ENCODE measurements at regions not wholly inside any gene's neighbourhood (a gene's known extent, or its start where the extent isn't known, plus 50 kb on each side); places are given as distances from the start of the nearest gene placed in this dataset.
"Not testable (repeated sequence)": the region's sequence is repeated elsewhere in the genome, so short reads cannot be mapped to it uniquely, and the experiment has no call there.

DNA sequence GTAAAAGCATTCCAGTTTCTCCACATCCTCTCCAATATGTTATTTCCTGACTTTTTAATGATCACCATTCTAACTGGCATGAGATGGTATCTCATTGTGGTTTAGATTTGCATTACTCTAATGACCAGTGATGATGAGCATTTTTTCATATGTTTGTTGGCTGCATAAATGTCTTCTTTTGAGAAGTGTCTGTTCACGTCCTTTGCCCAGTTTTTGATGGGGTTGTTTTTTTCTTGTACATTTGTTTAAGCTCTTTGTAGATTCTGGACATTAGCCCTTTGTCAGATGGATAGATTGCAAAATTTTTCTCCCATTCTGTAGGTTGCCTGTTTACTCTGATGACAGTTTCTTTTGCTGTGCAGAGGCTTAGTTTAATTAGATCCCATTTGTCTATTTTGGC lies 97.7 kb downstream of the EBLN1 start:
- TF ChIP-seq, protein P1, sequence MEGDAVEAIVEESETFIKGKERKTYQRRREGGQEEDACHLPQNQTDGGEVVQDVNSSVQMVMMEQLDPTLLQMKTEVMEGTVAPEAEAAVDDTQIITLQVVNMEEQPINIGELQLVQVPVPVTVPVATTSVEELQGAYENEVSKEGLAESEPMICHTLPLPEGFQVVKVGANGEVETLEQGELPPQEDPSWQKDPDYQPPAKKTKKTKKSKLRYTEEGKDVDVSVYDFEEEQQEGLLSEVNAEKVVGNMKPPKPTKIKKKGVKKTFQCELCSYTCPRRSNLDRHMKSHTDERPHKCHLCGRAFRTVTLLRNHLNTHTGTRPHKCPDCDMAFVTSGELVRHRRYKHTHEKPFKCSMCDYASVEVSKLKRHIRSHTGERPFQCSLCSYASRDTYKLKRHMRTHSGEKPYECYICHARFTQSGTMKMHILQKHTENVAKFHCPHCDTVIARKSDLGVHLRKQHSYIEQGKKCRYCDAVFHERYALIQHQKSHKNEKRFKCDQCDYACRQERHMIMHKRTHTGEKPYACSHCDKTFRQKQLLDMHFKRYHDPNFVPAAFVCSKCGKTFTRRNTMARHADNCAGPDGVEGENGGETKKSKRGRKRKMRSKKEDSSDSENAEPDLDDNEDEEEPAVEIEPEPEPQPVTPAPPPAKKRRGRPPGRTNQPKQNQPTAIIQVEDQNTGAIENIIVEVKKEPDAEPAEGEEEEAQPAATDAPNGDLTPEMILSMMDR (IDR thresholded peaks at IDR 0.05), result not testable (repeated sequence)
- TF ChIP-seq EP300 (IDR thresholded peaks at IDR 0.05); HDAC2 (IDR thresholded peaks at IDR 0.05); CEBPB (IDR thresholded peaks at IDR 0.05); POLR2A (IDR thresholded peaks at IDR 0.05; ENCODE audit: low read length); PHF8 (IDR thresholded peaks at IDR 0.05; ENCODE audit: borderline replicate concordance, low read depth); ZC3H11A (IDR thresholded peaks at IDR 0.05): not testable (repeated sequence)
- TF ChIP-seq, protein P2, sequence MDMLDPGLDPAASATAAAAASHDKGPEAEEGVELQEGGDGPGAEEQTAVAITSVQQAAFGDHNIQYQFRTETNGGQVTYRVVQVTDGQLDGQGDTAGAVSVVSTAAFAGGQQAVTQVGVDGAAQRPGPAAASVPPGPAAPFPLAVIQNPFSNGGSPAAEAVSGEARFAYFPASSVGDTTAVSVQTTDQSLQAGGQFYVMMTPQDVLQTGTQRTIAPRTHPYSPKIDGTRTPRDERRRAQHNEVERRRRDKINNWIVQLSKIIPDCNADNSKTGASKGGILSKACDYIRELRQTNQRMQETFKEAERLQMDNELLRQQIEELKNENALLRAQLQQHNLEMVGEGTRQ (IDR thresholded peaks at IDR 0.05), result not testable (repeated sequence)

All from A549 (cell line).